Transverse colon (tissue), 4 donors: ENCODE measurements at regions not wholly inside any gene's neighbourhood (a gene's known extent, or its start where the extent isn't known, plus 50 kb on each side); places are given as distances from the start of the nearest gene placed in this dataset.

ENCODE experiments used
- DNase-seq: peaks from one replicate; pipeline ENCODE4 v3.0.0-alpha.2; 2019
- H3K27ac ChIP-seq, 4 donors: fragments of 200-600 bp; sonication (generic); 2 replicates each; pipeline ENCODE4 v1.5.1; 2016 to 2018; ENCODE audit warnings: inconsistent platforms in 4 of 4
- H3K27me3 ChIP-seq: fragments of 200-600 bp; sonication (generic); 2 replicates; pipeline ENCODE4 v1.5.1; 2017; ENCODE audit warnings: inconsistent platforms
- H3K36me3 ChIP-seq, 4 donors: fragments of 200-600 bp; sonication (generic); 2 replicates each; pipeline ENCODE4 v1.5.1; 2017 to 2019; ENCODE audit warnings: inconsistent platforms in 4 of 4
- H3K4me1 ChIP-seq, 4 donors: fragments of 200-600 bp; sonication (generic); 2 replicates each; pipeline ENCODE4 v1.5.1; 2017 to 2020; ENCODE audit warnings: inconsistent platforms in 4 of 4
- H3K4me3 ChIP-seq, 4 donors: fragments of 200-600 bp; sonication (generic); 1 replicate in 1 of 4; 2 replicates in 3 of 4; pipeline versions ENCODE4 v1.5.1 to v1.6.1; 2017 to 2019; ENCODE audit warnings: inconsistent platforms in 4 of 4
- H3K9me3 ChIP-seq, 2 donors: fragments of 200-600 bp; sonication (generic); 2 replicates each; pipeline ENCODE4 v1.5.1; 2017 to 2019; ENCODE audit warnings: inconsistent platforms in 2 of 2
- EP300 ChIP-seq: sonication (generic); formaldehyde crosslinking; IDR thresholded peaks from one replicate; pipeline ENCODE4 v1.6.1; 2017; ENCODE audit warnings: antibody characterized with exemption, low read depth
- POLR2A ChIP-seq: fragments of 450-650 bp; IDR thresholded peaks from one replicate; pipeline ENCODE4 v1.6.1; 2016; ENCODE audit warnings: antibody characterized with exemption, mild to moderate bottlenecking, moderate library complexity
- POLR2AphosphoS5 ChIP-seq, 3 donors: sonication (generic); formaldehyde crosslinking; IDR thresholded peaks; one replicate each; pipeline ENCODE4 v1.6.1; 2016; ENCODE audit warnings: antibody characterized with exemption in 3 of 3
- WGBS, 2 donors: methylation state at CpG; one replicate each; pipeline ENCODE4 v1.1.5; 2018; ENCODE audit warnings: low coverage in 1 of 2; 5-methylcytosine and 5-hydroxymethylcytosine counted together
- in situ Hi-C, 4 donors: fragments of 200-750 bp; cut with MboI; loops; one replicate each; pipeline versions ENCODE4 v1.15.0 to v1.15.1; 2017; ENCODE audit warnings: low sequenced_read_pairs in 3 of 4, low pct_ligation_motif_present in 1 of 4, low pct_unique_long_range_greater_than_20kb in 1 of 4
- intact Hi-C: fragments of 100-400 bp; cut with DNase I; formaldehyde crosslinking; loops from one replicate; pipeline ENCODE4 v1.15.1; 2023; ENCODE audit warnings: low total_unique reads
- TF ChIP-seq, protein P1 (sequence below), 5 experiments: fragments of 200-600 bp in 3 of 5; fragments of 450-650 bp in 2 of 5; sonication (generic) in 3 of 5; IDR thresholded peaks; 1 replicate in 2 of 5; 2 replicates in 3 of 5; pipeline ENCODE4 v1.5.1; 2016 to 2017; ENCODE audit warnings: antibody characterized with exemption in 5 of 5, inconsistent platforms in 3 of 5, mild to moderate bottlenecking in 2 of 5, moderate library complexity in 1 of 5

- Histone ChIP-seq H3K4me1 (no peaks in the 10 kb centered on the region), H3K36me3 (no peaks in the 10 kb centered on the region), H3K27ac (no peak overlapping the region), H3K27me3 (no peaks in the 10 kb centered on the region), H3K9me3 (no peaks in the 10 kb centered on the region), H3K4me3 (no peak overlapping the region)
- intact Hi-C loops (no loop called here), in situ Hi-C loops (no loop called here)
- TF ChIP-seq, protein P1, sequence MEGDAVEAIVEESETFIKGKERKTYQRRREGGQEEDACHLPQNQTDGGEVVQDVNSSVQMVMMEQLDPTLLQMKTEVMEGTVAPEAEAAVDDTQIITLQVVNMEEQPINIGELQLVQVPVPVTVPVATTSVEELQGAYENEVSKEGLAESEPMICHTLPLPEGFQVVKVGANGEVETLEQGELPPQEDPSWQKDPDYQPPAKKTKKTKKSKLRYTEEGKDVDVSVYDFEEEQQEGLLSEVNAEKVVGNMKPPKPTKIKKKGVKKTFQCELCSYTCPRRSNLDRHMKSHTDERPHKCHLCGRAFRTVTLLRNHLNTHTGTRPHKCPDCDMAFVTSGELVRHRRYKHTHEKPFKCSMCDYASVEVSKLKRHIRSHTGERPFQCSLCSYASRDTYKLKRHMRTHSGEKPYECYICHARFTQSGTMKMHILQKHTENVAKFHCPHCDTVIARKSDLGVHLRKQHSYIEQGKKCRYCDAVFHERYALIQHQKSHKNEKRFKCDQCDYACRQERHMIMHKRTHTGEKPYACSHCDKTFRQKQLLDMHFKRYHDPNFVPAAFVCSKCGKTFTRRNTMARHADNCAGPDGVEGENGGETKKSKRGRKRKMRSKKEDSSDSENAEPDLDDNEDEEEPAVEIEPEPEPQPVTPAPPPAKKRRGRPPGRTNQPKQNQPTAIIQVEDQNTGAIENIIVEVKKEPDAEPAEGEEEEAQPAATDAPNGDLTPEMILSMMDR (IDR thresholded peaks at IDR 0.05) = no peak
- TF ChIP-seq EP300 (no peak), POLR2A (no peak), POLR2AphosphoS5 (IDR thresholded peaks at IDR 0.05) (no peak)
- no peak for DNase-seq
- 83% methylated on average over 12 of the region's 12 CpGs; no CpG with 5 or more reads in 1 of the 2 donors for WGBS, 2 donors
These were observed 136.5 kb upstream of the HS6ST1 start for GRCh38 chr2:128454980-128455720.

- Histone ChIP-seq H3K4me3 (no peak overlapping the region), H3K27me3 (no peaks in the 10 kb centered on the region), H3K9me3 (no peaks in the 10 kb centered on the region), H3K27ac (no peak overlapping the region), H3K36me3 (no peaks in the 10 kb centered on the region), H3K4me1 (no peaks in the 10 kb centered on the region)
- intact Hi-C loops (no loop called here), in situ Hi-C loops (no loop called here)
- TF ChIP-seq EP300 (no peak), POLR2AphosphoS5 (IDR thresholded peaks at IDR 0.05) (no peak), POLR2A (no peak)
- TF ChIP-seq, protein P1 (IDR thresholded peaks at IDR 0.05) = no peak
- DNase-seq = no peak
- WGBS, 2 donors = 93% methylated on average over 1 of the region's 1 CpG; no CpG with 5 or more reads in 1 of the 2 donors
These were observed 137.0 kb upstream of the HS6ST1 start for GRCh38 chr2:128455721-128456050.

GRCh38 chr2:128456281-128456680, 137.6 kb upstream of the HS6ST1 start:
- intact Hi-C loops (no loop called here), in situ Hi-C loops (no loop called here)
- H3K4me3 ChIP-seq = no peak overlapping the region
- H3K4me1 ChIP-seq = no peaks in the 10 kb centered on the region
- 87% methylated on average over 5 of the region's 5 CpGs; no CpG with 5 or more reads in 1 of the 2 donors for WGBS, 2 donors
- no peaks in the 10 kb centered on the region for H3K9me3 ChIP-seq
- H3K27me3 ChIP-seq = no peaks in the 10 kb centered on the region
- TF ChIP-seq POLR2AphosphoS5 (IDR thresholded peaks at IDR 0.05) (no peak), POLR2A (no peak), EP300 (no peak)
- TF ChIP-seq, protein P1 (IDR thresholded peaks at IDR 0.05) = no peak
- H3K36me3 ChIP-seq = no peaks in the 10 kb centered on the region
- no peak for DNase-seq
- no peak overlapping the region for H3K27ac ChIP-seq

GRCh38 chr2:128457006-128457604, 138.4 kb upstream of the HS6ST1 start:
- Histone ChIP-seq H3K9me3 (no peaks in the 10 kb centered on the region), H3K4me3 (no peak overlapping the region), H3K27ac (no peak overlapping the region), H3K27me3 (no peaks in the 10 kb centered on the region), H3K4me1 (no peaks in the 10 kb centered on the region), H3K36me3 (no peaks in the 10 kb centered on the region)
- intact Hi-C loops (no loop called here), in situ Hi-C loops (no loop called here)
- no peak for DNase-seq
- WGBS, 2 donors = 96% methylated on average over 4 of the region's 4 CpGs; no CpG with 5 or more reads in 1 of the 2 donors
- TF ChIP-seq POLR2AphosphoS5 (IDR thresholded peaks at IDR 0.05) (no peak), POLR2A (no peak), EP300 (no peak)
- TF ChIP-seq, protein P1 (IDR thresholded peaks at IDR 0.05) = no peak
